ENCODE measurements at regions not wholly inside any gene's neighbourhood (a gene's known extent, or its start where the extent isn't known, plus 50 kb on each side); places are given as distances from the start of the nearest gene placed in this dataset.

DNA sequence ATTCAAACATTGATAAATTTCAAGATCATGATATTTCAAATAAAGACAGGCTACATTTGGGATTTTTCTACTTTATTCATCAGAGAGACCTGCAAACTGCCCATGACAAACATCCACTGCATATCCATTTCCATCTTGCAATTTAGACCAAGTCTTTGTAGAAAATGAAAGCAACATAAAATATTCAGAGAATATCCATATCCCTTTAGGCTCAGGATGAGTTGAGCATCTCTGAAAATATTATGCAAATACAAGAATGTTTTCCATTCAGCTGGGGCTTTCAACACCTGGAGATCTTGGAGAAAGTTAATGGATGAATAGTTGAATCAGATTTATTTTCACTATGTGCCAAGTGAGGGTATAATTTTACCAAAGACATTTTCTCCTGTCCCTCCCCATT lies 103.4 kb downstream of the TUSC7 start:
- no peak for TF ChIP-seq CTCF (IDR thresholded peaks at IDR 0.05)
- TF ChIP-seq POLR2A (IDR thresholded peaks at IDR 0.05) = no peak

Measured in Peyer's patch (tissue), 4 donors.